Progenitor cell of endocrine pancreas (in vitro differentiated cells): ENCODE measurements at regions not wholly inside any gene's neighbourhood (a gene's known extent, or its start where the extent isn't known, plus 50 kb on each side); places are given as distances from the start of the nearest gene placed in this dataset.
"Not testable (repeated sequence)": the region's sequence is repeated elsewhere in the genome, so short reads cannot be mapped to it uniquely, and the experiment has no call there.

Experiments used
- DNase-seq: peaks from one replicate; pipeline ENCODE4 v3.0.0; 2021; ENCODE audit warnings: low spot score; ENCODE audit not compliant: unreplicated experiment
- H3K27ac Mint-ChIP-seq: 2 replicates; pipeline ENCODE4 v1.8.0; 2021; ENCODE audit warnings: mild to moderate bottlenecking, moderate library complexity, mixed read lengths
- H3K27me3 Mint-ChIP-seq: 2 replicates; pipeline ENCODE4 v1.8.0; 2021; ENCODE audit warnings: mixed read lengths
- H3K36me3 Mint-ChIP-seq: 2 replicates; pipeline ENCODE4 v1.8.0; 2022; ENCODE audit warnings: mixed read lengths; ENCODE audit not compliant: insufficient read depth
- H3K4me1 Mint-ChIP-seq: 2 replicates; pipeline ENCODE4 v1.8.0; 2021; ENCODE audit warnings: low read depth, mixed read lengths
- H3K4me3 Mint-ChIP-seq: 2 replicates; pipeline ENCODE4 v1.8.0; 2021; ENCODE audit warnings: low read depth, mild to moderate bottlenecking, moderate library complexity, mixed read lengths
- H3K9me3 Mint-ChIP-seq: 2 replicates; pipeline ENCODE4 v1.8.0; 2021; ENCODE audit warnings: low read depth, mixed read lengths
- TF ChIP-seq, protein P1 (sequence below): fragments of 200-600 bp; sonication (generic); IDR thresholded peaks from one replicate; pipeline ENCODE4 v1.5.0; 2021; ENCODE audit warnings: antibody characterized with exemption, mild to moderate bottlenecking; ENCODE audit not compliant: unreplicated experiment

DNA sequence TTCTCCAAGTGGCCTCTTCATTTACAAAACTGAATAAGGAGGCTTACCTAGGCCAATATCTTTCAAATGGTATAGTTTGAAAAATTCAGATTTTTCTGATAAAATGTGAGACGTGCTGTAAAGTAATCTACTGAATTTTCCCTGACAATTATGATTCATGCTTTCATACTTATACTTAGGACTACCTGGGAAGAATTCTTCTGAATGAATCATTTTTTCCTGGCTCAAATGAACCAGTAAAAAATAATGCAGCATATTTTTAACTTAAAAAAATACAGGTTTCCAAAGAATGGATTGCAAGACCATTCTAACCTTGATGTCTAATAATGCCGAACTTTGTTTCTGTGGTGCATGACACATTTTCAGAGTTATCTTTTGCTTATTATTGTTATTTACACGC, 375.4 kb downstream of the ZNF674 start:
- Mint-ChIP-seq H3K27me3 (no peaks in the 10 kb centered on the region), H3K27ac (no peak overlapping the region), H3K4me1 (no peaks in the 10 kb centered on the region), H3K9me3 (peaks cover 39% of the 10 kb centered on the region), H3K36me3 (no peaks in the 10 kb centered on the region), H3K4me3 (no peak overlapping the region)
- TF ChIP-seq, protein P1, sequence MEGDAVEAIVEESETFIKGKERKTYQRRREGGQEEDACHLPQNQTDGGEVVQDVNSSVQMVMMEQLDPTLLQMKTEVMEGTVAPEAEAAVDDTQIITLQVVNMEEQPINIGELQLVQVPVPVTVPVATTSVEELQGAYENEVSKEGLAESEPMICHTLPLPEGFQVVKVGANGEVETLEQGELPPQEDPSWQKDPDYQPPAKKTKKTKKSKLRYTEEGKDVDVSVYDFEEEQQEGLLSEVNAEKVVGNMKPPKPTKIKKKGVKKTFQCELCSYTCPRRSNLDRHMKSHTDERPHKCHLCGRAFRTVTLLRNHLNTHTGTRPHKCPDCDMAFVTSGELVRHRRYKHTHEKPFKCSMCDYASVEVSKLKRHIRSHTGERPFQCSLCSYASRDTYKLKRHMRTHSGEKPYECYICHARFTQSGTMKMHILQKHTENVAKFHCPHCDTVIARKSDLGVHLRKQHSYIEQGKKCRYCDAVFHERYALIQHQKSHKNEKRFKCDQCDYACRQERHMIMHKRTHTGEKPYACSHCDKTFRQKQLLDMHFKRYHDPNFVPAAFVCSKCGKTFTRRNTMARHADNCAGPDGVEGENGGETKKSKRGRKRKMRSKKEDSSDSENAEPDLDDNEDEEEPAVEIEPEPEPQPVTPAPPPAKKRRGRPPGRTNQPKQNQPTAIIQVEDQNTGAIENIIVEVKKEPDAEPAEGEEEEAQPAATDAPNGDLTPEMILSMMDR, result no peak
- DNase-seq, result no peak

GRCh38 chrX:46168254-46168653, 377.0 kb downstream of the ZNF674 start:
- H3K27ac Mint-ChIP-seq, result no peak overlapping the region
- TF ChIP-seq, protein P1, result no peak
- H3K4me1 Mint-ChIP-seq, result no peaks in the 10 kb centered on the region
- no peak overlapping the region for H3K4me3 Mint-ChIP-seq
- H3K27me3 Mint-ChIP-seq, result no peaks in the 10 kb centered on the region
- peaks cover 32% of the 10 kb centered on the region for H3K9me3 Mint-ChIP-seq
- no peaks in the 10 kb centered on the region for H3K36me3 Mint-ChIP-seq
- DNase-seq, result no peak

GRCh38 chrX:46165866-46166265, 379.4 kb downstream of the ZNF674 start:
- Mint-ChIP-seq H3K9me3 (peaks cover 34% of the 10 kb centered on the region), H3K36me3 (no peaks in the 10 kb centered on the region), H3K27ac (no peak overlapping the region), H3K4me3 (no peak overlapping the region), H3K27me3 (no peaks in the 10 kb centered on the region), H3K4me1 (no peaks in the 10 kb centered on the region)
- TF ChIP-seq, protein P1, result no peak
- no peak for DNase-seq

GRCh38 chrX:46165411-46165810, 379.8 kb downstream of the ZNF674 start:
- Mint-ChIP-seq H3K27ac (no peak overlapping the region), H3K27me3 (no peaks in the 10 kb centered on the region), H3K4me1 (no peaks in the 10 kb centered on the region), H3K4me3 (no peak overlapping the region), H3K36me3 (no peaks in the 10 kb centered on the region), H3K9me3 (peaks cover 30% of the 10 kb centered on the region)
- no peak for DNase-seq
- TF ChIP-seq, protein P1, result no peak

GRCh38 chrX:46152756-46153155, 392.5 kb downstream of the ZNF674 start:
- H3K4me1 Mint-ChIP-seq, result no peaks in the 10 kb centered on the region
- DNase-seq, result no peak
- H3K4me3 Mint-ChIP-seq, result no peak overlapping the region
- peaks cover 36% of the 10 kb centered on the region for H3K9me3 Mint-ChIP-seq
- H3K27me3 Mint-ChIP-seq, result no peaks in the 10 kb centered on the region
- TF ChIP-seq, protein P1, result no peak
- no peaks in the 10 kb centered on the region for H3K36me3 Mint-ChIP-seq
- H3K27ac Mint-ChIP-seq, result no peak overlapping the region

DNA sequence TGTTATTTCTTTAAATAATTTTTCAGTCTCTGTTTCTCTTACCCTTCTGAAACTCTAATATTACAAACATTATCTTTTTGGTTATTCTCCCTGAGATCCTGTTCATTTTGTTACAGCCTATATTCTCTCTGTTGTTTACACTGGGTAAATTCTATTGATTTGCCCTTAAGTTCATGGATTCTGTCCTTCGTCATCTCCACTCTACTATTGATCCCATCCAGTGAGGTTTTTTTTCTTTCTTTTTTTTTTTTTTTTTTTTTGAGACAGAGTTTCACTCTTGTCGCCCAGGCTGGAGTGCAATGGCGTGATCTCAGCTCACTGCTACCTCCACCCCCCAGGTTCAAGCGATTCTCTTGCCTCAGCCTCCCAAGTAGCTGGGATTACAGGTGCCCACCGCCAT, 393.9 kb downstream of the ZNF674 start:
- not testable (repeated sequence) for H3K4me3 Mint-ChIP-seq, DNase-seq, H3K27me3 Mint-ChIP-seq, H3K4me1 Mint-ChIP-seq, H3K36me3 Mint-ChIP-seq, H3K27ac Mint-ChIP-seq
- peaks cover 36% of the 10 kb centered on the region for H3K9me3 Mint-ChIP-seq
